Cardiac muscle cell (in vitro differentiated cells and primary cell): ENCODE measurements at regions not wholly inside any gene's neighbourhood (a gene's known extent, or its start where the extent isn't known, plus 50 kb on each side); places are given as distances from the start of the nearest gene placed in this dataset.
"Not testable (repeated sequence)": the region's sequence is repeated elsewhere in the genome, so short reads cannot be mapped to it uniquely, and the experiment has no call there.

ENCODE experiments used
- DNase-seq, 2 donors: peaks; one replicate each; pipeline versions ENCODE4 v3.0.0 to v3.0.0-alpha.2; 2010 to 2017; ENCODE audit warnings: low read depth in 1 of 2, low spot score in 1 of 2
- H3K27ac ChIP-seq: fragments of 200-600 bp; sonication (generic); 2 replicates; pipeline ENCODE4 v1.5.1; 2016
- H3K27me3 ChIP-seq: fragments of 200-600 bp; sonication (generic); 2 replicates; pipeline ENCODE4 v1.6.0; 2016; ENCODE audit warnings: control low read depth
- H3K36me3 ChIP-seq: fragments of 200-600 bp; sonication (generic); 2 replicates; pipeline ENCODE4 v1.5.1; 2016; ENCODE audit warnings: control low read depth
- H3K4me1 ChIP-seq: fragments of 200-600 bp; sonication (generic); 2 replicates; pipeline ENCODE4 v1.8.1; 2017; ENCODE audit warnings: low read depth, mild to moderate bottlenecking, mixed run types
- H3K4me3 ChIP-seq: fragments of 200-600 bp; sonication (generic); 2 replicates; pipeline ENCODE4 v1.5.1; 2016; ENCODE audit warnings: mild to moderate bottlenecking
- H3K9me3 ChIP-seq: fragments of 200-600 bp; sonication (generic); 2 replicates; pipeline ENCODE4 v1.5.1; 2017; ENCODE audit warnings: low read depth, mild to moderate bottlenecking, control low read depth
- CTCF ChIP-seq: IDR thresholded peaks from 2 replicates; pipeline ENCODE4 v1.5.1; 2012; ENCODE audit warnings: low read depth, mild to moderate bottlenecking, low read length

GRCh38 chr6:4660377-4661321 lies 115.6 kb upstream of the CDYL start:
- H3K36me3 ChIP-seq = no peaks in the 10 kb centered on the region
- H3K4me1 ChIP-seq = peaks cover 9% of the 10 kb centered on the region
- H3K27me3 ChIP-seq = no peaks in the 10 kb centered on the region
- no peak overlapping the region for H3K27ac ChIP-seq
- no peak overlapping the region for H3K4me3 ChIP-seq
- no peak for TF ChIP-seq CTCF
- DNase-seq = no peak
- no peaks in the 10 kb centered on the region for H3K9me3 ChIP-seq

- not testable (repeated sequence) for H3K4me3 ChIP-seq, DNase-seq, H3K27ac ChIP-seq, H3K36me3 ChIP-seq, H3K27me3 ChIP-seq, H3K9me3 ChIP-seq
- H3K4me1 ChIP-seq = peaks cover 11% of the 10 kb centered on the region
Observed at GRCh38 chr6:4659719-4660118, 116.5 kb upstream of the CDYL start.

GRCh38 chr6:4658486-4658885 lies 117.7 kb upstream of the CDYL start:
- Histone ChIP-seq H3K36me3 (no peaks in the 10 kb centered on the region), H3K27ac (no peak overlapping the region), H3K4me3 (no peak overlapping the region), H3K9me3 (no peaks in the 10 kb centered on the region), H3K4me1 (peaks cover 15% of the 10 kb centered on the region), H3K27me3 (no peaks in the 10 kb centered on the region)
- TF ChIP-seq CTCF = no peak
- DNase-seq = no peak

GRCh38 chr6:4656106-4656505 lies 120.1 kb upstream of the CDYL start:
- H3K4me3 ChIP-seq = no peak overlapping the region
- H3K27me3 ChIP-seq = no peaks in the 10 kb centered on the region
- TF ChIP-seq CTCF = no peak
- H3K36me3 ChIP-seq = no peaks in the 10 kb centered on the region
- H3K27ac ChIP-seq = no peak overlapping the region
- no peaks in the 10 kb centered on the region for H3K9me3 ChIP-seq
- DNase-seq = no peak
- peaks cover 15% of the 10 kb centered on the region for H3K4me1 ChIP-seq

GRCh38 chr6:4655196-4656025 lies 120.8 kb upstream of the CDYL start:
- Histone ChIP-seq H3K4me1 (peaks cover 15% of the 10 kb centered on the region), H3K36me3 (no peaks in the 10 kb centered on the region), H3K9me3 (no peaks in the 10 kb centered on the region), H3K27ac (no peak overlapping the region), H3K27me3 (no peaks in the 10 kb centered on the region), H3K4me3 (no peak overlapping the region)
- DNase-seq = no peak
- TF ChIP-seq CTCF = no peak

GRCh38 chr6:4653141-4653540 lies 123.1 kb upstream of the CDYL start:
- no peak for TF ChIP-seq CTCF
- peaks cover 18% of the 10 kb centered on the region for H3K4me1 ChIP-seq
- H3K27me3 ChIP-seq = no peaks in the 10 kb centered on the region
- no peak overlapping the region for H3K4me3 ChIP-seq
- H3K36me3 ChIP-seq = no peaks in the 10 kb centered on the region
- no peak overlapping the region for H3K27ac ChIP-seq
- no peak for DNase-seq
- H3K9me3 ChIP-seq = no peaks in the 10 kb centered on the region
